Medulla oblongata (tissue), 1 donor: ENCODE measurements at regions not wholly inside any gene's neighbourhood (a gene's known extent, or its start where the extent isn't known, plus 50 kb on each side); places are given as distances from the start of the nearest gene placed in this dataset.

Experiments used
- DNase-seq: peaks from one replicate; pipeline ENCODE4 v3.0.0-alpha.2; 2015; ENCODE audit errors: extremely low spot score

- DNase-seq, result no peak
These were observed 154.3 kb upstream of the ARPP21 start for GRCh38 chr3:35484929-35485530.

- DNase-seq, result no peak
These were observed 153.0 kb upstream of the ARPP21 start for GRCh38 chr3:35486295-35486694.

GRCh38 chr3:35487376-35487775, 151.9 kb upstream of the ARPP21 start:
- no peak for DNase-seq

GRCh38 chr3:35488526-35488925, 150.8 kb upstream of the ARPP21 start:
- no peak for DNase-seq

- no peak for DNase-seq
These were observed 146.5 kb upstream of the ARPP21 start for GRCh38 chr3:35492841-35493240.

- no peak for DNase-seq
These were observed 140.7 kb upstream of the ARPP21 start for GRCh38 chr3:35498506-35499210.

GRCh38 chr3:35500641-35501350, 138.5 kb upstream of the ARPP21 start:
- no peak for DNase-seq

GRCh38 chr3:35502699-35503098, 136.6 kb upstream of the ARPP21 start:
- DNase-seq, result no peak

- no peak for DNase-seq
These were observed 134.1 kb upstream of the ARPP21 start for GRCh38 chr3:35505181-35505580.

GRCh38 chr3:35505772-35506171, 133.6 kb upstream of the ARPP21 start:
- no peak for DNase-seq

- DNase-seq, result no peak
These were observed 119.4 kb upstream of the ARPP21 start for GRCh38 chr3:35519936-35520335.

- no peak for DNase-seq
These were observed 118.1 kb upstream of the ARPP21 start for GRCh38 chr3:35521196-35521595.

GRCh38 chr3:35522450-35522849, 116.9 kb upstream of the ARPP21 start:
- DNase-seq, result no peak

- no peak for DNase-seq
These were observed 116.3 kb upstream of the ARPP21 start for GRCh38 chr3:35523074-35523473.

- DNase-seq, result no peak
These were observed 115.5 kb upstream of the ARPP21 start for GRCh38 chr3:35523838-35524237.

- DNase-seq, result no peak
These were observed 114.5 kb upstream of the ARPP21 start for GRCh38 chr3:35524856-35525255.

- DNase-seq, result no peak
These were observed 110.6 kb upstream of the ARPP21 start for GRCh38 chr3:35528728-35529127.

GRCh38 chr3:35529337-35529736, 110.0 kb upstream of the ARPP21 start:
- DNase-seq, result no peak

- DNase-seq, result no peak
These were observed 102.1 kb upstream of the ARPP21 start for GRCh38 chr3:35537265-35537664.

GRCh38 chr3:35544976-35545375, 94.3 kb upstream of the ARPP21 start:
- DNase-seq, result no peak

- DNase-seq, result no peak
These were observed 89.6 kb upstream of the ARPP21 start for GRCh38 chr3:35549690-35550089.

- no peak for DNase-seq
These were observed 77.2 kb upstream of the ARPP21 start for GRCh38 chr3:35562141-35562540.

GRCh38 chr3:35565048-35565447, 74.3 kb upstream of the ARPP21 start:
- no peak for DNase-seq
